ENCODE measurements at regions not wholly inside any gene's neighbourhood (a gene's known extent, or its start where the extent isn't known, plus 50 kb on each side); places are given as distances from the start of the nearest gene placed in this dataset.
"Not testable (repeated sequence)": the region's sequence is repeated elsewhere in the genome, so short reads cannot be mapped to it uniquely, and the experiment has no call there.

GRCh38 chr7:17099083-17099973 lies 199.1 kb upstream of the AHR start:
- DNase-seq (ENCODE audit: low spot score): no peak
- TF ChIP-seq, protein P1, sequence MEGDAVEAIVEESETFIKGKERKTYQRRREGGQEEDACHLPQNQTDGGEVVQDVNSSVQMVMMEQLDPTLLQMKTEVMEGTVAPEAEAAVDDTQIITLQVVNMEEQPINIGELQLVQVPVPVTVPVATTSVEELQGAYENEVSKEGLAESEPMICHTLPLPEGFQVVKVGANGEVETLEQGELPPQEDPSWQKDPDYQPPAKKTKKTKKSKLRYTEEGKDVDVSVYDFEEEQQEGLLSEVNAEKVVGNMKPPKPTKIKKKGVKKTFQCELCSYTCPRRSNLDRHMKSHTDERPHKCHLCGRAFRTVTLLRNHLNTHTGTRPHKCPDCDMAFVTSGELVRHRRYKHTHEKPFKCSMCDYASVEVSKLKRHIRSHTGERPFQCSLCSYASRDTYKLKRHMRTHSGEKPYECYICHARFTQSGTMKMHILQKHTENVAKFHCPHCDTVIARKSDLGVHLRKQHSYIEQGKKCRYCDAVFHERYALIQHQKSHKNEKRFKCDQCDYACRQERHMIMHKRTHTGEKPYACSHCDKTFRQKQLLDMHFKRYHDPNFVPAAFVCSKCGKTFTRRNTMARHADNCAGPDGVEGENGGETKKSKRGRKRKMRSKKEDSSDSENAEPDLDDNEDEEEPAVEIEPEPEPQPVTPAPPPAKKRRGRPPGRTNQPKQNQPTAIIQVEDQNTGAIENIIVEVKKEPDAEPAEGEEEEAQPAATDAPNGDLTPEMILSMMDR (IDR thresholded peaks at IDR 0.05; ENCODE audit: extremely low read depth, missing control alignments): no peak

- not testable (repeated sequence) for DNase-seq (ENCODE audit: low spot score)
These were observed 198.4 kb upstream of the AHR start for GRCh38 chr7:17099974-17100509.

- DNase-seq (ENCODE audit: low spot score): no peak
- TF ChIP-seq, protein P1 (IDR thresholded peaks at IDR 0.05; ENCODE audit: extremely low read depth, missing control alignments): no peak
These were observed 197.2 kb upstream of the AHR start for GRCh38 chr7:17101207-17101696.

- DNase-seq (ENCODE audit: low spot score): no peak
- TF ChIP-seq, protein P1 (IDR thresholded peaks at IDR 0.05; ENCODE audit: extremely low read depth, missing control alignments): no peak
These were observed 195.3 kb upstream of the AHR start for GRCh38 chr7:17103170-17103569.

- DNase-seq (ENCODE audit: low spot score): no peak
- TF ChIP-seq, protein P1 (IDR thresholded peaks at IDR 0.05; ENCODE audit: extremely low read depth, missing control alignments): no peak
These were observed 194.5 kb upstream of the AHR start for GRCh38 chr7:17103984-17104383.

DNA sequence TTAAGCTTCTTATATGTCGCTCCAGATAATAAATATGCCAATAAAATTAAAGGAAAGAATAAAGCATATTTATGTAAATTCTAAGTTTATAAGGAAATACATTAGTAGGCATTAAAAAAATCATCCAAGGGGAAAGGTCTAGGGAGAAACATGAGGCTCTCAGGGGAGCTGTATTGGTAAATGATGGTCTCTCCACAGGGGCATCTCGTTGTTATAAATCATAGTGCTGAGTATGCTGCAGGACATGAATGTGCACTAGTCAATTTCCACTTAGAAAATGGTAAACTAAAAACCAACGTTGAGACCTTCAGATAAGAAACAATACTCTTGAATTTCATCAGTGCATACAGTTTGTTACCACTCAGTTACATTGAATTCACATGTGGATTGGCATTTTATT lies 194.0 kb upstream of the AHR start:
- no peak for DNase-seq (ENCODE audit: low spot score)
- TF ChIP-seq, protein P1 (IDR thresholded peaks at IDR 0.05; ENCODE audit: extremely low read depth, missing control alignments): no peak

DNA sequence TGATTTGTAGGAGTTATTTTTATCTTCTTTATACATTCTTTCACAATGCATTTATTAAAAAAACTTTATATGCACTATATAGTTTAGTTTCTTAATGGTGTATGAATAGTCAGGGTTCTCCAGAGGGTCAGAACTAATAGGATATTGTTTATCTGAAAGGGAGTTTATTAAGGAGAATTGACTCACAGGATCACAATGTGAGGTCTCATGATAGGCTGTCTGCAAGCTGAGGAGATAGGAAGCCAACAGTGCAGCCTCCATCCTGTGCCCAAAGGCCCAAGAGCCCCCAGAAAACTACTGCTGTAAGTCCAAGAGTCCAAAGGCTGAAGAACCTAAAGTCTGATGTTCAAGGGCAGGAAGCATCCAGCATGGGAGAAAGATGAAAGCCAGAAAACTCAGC lies 192.8 kb upstream of the AHR start:
- no peak for DNase-seq (ENCODE audit: low spot score)
- TF ChIP-seq, protein P1 (IDR thresholded peaks at IDR 0.05; ENCODE audit: extremely low read depth, missing control alignments): no peak

All from GM20000 (cell line).